ENCODE measurements at regions not wholly inside any gene's neighbourhood (a gene's known extent, or its start where the extent isn't known, plus 50 kb on each side); places are given as distances from the start of the nearest gene placed in this dataset.

- ATAC-seq: no peak
- ChIA-PET CTCF (ENCODE audit: low intra/inter-chr PET ratio) (no interaction called here), POLR2A (interaction anchor here (0.7 kb wide), 1 partner anchor 10 kb away, joined by 3 read pairs; no protein-coding TSS in a partner anchor)
- in situ Hi-C loops (cut with MboI): no loop called here
- no TSS peak for BruUV-seq (replicated peaks)
- Histone ChIP-seq H3K4me3 (no peak overlapping the region), H3K36me3 (ENCODE audit: control insufficient read depth, insufficient read depth, low read length) (no peaks in the 10 kb centered on the region), H3K4me2 (ENCODE audit: insufficient read depth, low read length) (no peak overlapping the region), H3K27me3 (ENCODE audit: control insufficient read depth in 2 of 2, insufficient read depth in 2 of 2, low read length in 2 of 2) (0 out of 5 replicates have a peak, but pooled peaks cover 0 to 2% of the 10 kb centered on the region in 2 experiments), H3K9me1 (ENCODE audit: control insufficient read depth, insufficient read depth, low read length) (no peaks in the 10 kb centered on the region), H3K27ac (ENCODE audit: extremely low read depth, low read depth, low read length) (no peak overlapping the region), H3K79me2 (ENCODE audit: control insufficient read depth, insufficient read depth, low read length) (no peaks in the 10 kb centered on the region), H3K4me1 (replicated peaks in 1 of 2; ENCODE audit: control insufficient read depth in 2 of 2, insufficient read depth in 2 of 2, low read length in 2 of 2) (peaks cover 0 to 8% of the 10 kb centered on the region in 2 experiments; a peak in 2 of 5 replicates), H3K9ac (ENCODE audit: insufficient read depth in 1 of 2, low read depth in 2 of 2, low read length in 2 of 2) (no peak overlapping the region), H4K20me1 (replicated peaks; ENCODE audit: control insufficient read depth, insufficient read depth, low read length) (no peaks in the 10 kb centered on the region), H3K9me3 (replicated peaks; ENCODE audit: control insufficient read depth, insufficient read depth, low read depth, low read length) (no peaks in the 10 kb centered on the region), H2AFZ (ENCODE audit: low read depth, low read length) (no peak overlapping the region)
- no peak for DNase-seq (ENCODE audit: extremely low read depth in 1 of 4, low spot score in 3 of 4)
- TF ChIP-seq GABPA (tag; conservative IDR thresholded peaks at IDR 0.05; ENCODE audit: low read depth) (peak; percentile 19; the same call in 1 of the 2 replicates), ARNT (IDR thresholded peaks at IDR 0.05) (no peak)
- no peak for FAIRE-seq
- intact Hi-C loops (cut with micrococcal nuclease): no loop called here
- WGBS (ENCODE audit: insufficient coverage, low coverage, missing lambda C conversion rate): 3% methylated on average over 3 of the region's 3 CpGs
Measured at GRCh38 chr2:121860758-121861227, 105.3 kb downstream of the TSN start.

DNA sequence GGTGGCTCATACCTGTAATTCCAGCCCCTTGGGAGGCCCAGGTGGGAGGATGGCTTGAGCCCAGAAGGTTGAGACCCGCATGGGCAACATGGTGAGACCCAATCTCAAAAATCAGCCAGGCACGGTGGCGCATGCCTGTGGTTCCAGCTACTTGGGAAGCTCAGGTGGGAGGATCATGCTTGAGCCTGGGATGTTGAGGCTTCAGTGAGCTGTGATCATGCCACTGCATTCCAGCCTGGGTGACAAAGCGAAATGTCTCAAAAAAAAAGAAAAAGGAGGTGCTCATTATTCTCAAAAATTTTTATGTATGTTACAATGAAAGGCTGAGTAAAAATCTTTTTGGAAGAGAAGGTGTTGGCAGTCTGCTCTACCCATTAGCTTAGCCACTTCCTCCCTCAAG is 106.8 kb downstream of the TSN start:
- H3K4me1 ChIP-seq (replicated peaks in 1 of 2; ENCODE audit: control insufficient read depth in 2 of 2, insufficient read depth in 2 of 2, low read length in 2 of 2): peaks cover 0 to 7% of the 10 kb centered on the region in 2 experiments; a peak in 2 of 5 replicates
- 13% methylated on average over 4 of the region's 4 CpGs for WGBS (ENCODE audit: insufficient coverage, low coverage, missing lambda C conversion rate)
- H3K9me3 ChIP-seq (replicated peaks; ENCODE audit: control insufficient read depth, insufficient read depth, low read depth, low read length): no peaks in the 10 kb centered on the region
- no peak overlapping the region for H2AFZ ChIP-seq (ENCODE audit: low read depth, low read length)
- no peak overlapping the region for H3K4me3 ChIP-seq
- no peaks in the 10 kb centered on the region for H3K9me1 ChIP-seq (ENCODE audit: control insufficient read depth, insufficient read depth, low read length)
- in situ Hi-C loops (cut with MboI): no loop called here
- intact Hi-C loops (cut with micrococcal nuclease): no loop called here
- no peaks in the 10 kb centered on the region for H4K20me1 ChIP-seq (replicated peaks; ENCODE audit: control insufficient read depth, insufficient read depth, low read length)
- H3K27ac ChIP-seq (ENCODE audit: extremely low read depth, low read depth, low read length): no peak overlapping the region
- H3K4me2 ChIP-seq (ENCODE audit: insufficient read depth, low read length): no peak overlapping the region
- TF ChIP-seq ZBTB26 (CRISPR knock-in tag; IDR thresholded peaks at IDR 0.05) (no peak), KLF6 (CRISPR knock-in tag; IDR thresholded peaks at IDR 0.05; ENCODE audit: borderline replicate concordance) (no peak), NFRKB (IDR thresholded peaks at IDR 0.05; ENCODE audit: low read depth) (no peak), CBFA2T3 (IDR thresholded peaks at IDR 0.05) (no peak), ILF3 (IDR thresholded peaks at IDR 0.05; ENCODE audit: borderline replicate concordance) (no peak), NFYB (IDR thresholded peaks at IDR 0.05; ENCODE audit: extremely low read depth, insufficient read length) (no peak), BACH1 (tag; IDR thresholded peaks at IDR 0.05) (no peak)
- TF ChIP-seq, protein P1, sequence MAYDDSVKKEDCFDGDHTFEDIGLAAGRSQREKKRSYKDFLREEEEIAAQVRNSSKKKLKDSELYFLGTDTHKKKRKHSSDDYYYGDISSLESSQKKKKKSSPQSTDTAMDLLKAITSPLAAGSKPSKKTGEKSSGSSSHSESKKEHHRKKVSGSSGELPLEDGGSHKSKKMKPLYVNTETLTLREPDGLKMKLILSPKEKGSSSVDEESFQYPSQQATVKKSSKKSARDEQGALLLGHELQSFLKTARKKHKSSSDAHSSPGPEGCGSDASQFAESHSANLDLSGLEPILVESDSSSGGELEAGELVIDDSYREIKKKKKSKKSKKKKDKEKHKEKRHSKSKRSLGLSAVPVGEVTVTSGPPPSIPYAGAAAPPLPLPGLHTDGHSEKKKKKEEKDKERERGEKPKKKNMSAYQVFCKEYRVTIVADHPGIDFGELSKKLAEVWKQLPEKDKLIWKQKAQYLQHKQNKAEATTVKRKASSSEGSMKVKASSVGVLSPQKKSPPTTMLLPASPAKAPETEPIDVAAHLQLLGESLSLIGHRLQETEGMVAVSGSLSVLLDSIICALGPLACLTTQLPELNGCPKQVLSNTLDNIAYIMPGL (CRISPR knock-in tag; IDR thresholded peaks at IDR 0.05): no peak
- TF ChIP-seq, protein P2, sequence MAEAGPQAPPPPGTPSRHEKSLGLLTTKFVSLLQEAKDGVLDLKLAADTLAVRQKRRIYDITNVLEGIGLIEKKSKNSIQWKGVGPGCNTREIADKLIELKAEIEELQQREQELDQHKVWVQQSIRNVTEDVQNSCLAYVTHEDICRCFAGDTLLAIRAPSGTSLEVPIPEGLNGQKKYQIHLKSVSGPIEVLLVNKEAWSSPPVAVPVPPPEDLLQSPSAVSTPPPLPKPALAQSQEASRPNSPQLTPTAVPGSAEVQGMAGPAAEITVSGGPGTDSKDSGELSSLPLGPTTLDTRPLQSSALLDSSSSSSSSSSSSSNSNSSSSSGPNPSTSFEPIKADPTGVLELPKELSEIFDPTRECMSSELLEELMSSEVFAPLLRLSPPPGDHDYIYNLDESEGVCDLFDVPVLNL (CRISPR knock-in tag; IDR thresholded peaks at IDR 0.05; ENCODE audit: low read depth): no peak
- H3K36me3 ChIP-seq (ENCODE audit: control insufficient read depth, insufficient read depth, low read length): no peaks in the 10 kb centered on the region
- DNase-seq (ENCODE audit: extremely low read depth in 1 of 4, low spot score in 3 of 4) (no peak), ATAC-seq (no peak), FAIRE-seq (no peak)
- ChIA-PET POLR2A (no interaction called here), CTCF (ENCODE audit: low intra/inter-chr PET ratio) (no interaction called here)
- H3K79me2 ChIP-seq (ENCODE audit: control insufficient read depth, insufficient read depth, low read length): no peaks in the 10 kb centered on the region
- no peak overlapping the region for H3K9ac ChIP-seq (ENCODE audit: insufficient read depth in 1 of 2, low read depth in 2 of 2, low read length in 2 of 2)
- H3K27me3 ChIP-seq (ENCODE audit: control insufficient read depth in 2 of 2, insufficient read depth in 2 of 2, low read length in 2 of 2): peaks cover 2 to 9% of the 10 kb centered on the region in 2 experiments; a peak in 1 of 5 replicates
- BruUV-seq (replicated peaks): no TSS peak
